GM19397 (cell line): ENCODE measurements at regions not wholly inside any gene's neighbourhood (a gene's known extent, or its start where the extent isn't known, plus 50 kb on each side); places are given as distances from the start of the nearest gene placed in this dataset.

Experiments
- ATAC-seq: cut with Tn5 transposase; IDR thresholded peaks from one replicate; pipeline ENCODE4 v1.9.1; 2021; ENCODE audit warnings: mild to moderate bottlenecking, moderate library complexity; ENCODE audit not compliant: unreplicated experiment

DNA sequence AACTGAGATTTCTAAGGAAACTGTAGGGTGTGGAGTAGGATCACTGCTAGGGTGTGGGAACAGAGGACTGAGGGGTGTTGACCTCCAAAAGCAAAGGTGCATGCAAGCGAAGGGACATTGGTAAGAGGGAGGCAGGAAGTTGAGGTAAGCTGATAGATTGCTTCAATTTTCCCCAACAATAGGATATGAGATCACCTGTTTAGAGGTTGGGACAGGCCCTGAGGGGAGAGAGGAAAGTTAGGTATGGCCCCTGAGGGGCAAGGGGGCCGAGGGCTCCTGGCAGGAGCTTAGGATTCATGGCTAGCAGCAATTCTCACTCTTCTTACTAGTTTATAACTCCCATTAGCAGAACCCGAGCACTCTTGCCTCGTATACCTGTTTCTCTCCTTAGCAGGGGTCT is 106.8 kb upstream of the RPS6KA2 start:
- no peak for ATAC-seq

DNA sequence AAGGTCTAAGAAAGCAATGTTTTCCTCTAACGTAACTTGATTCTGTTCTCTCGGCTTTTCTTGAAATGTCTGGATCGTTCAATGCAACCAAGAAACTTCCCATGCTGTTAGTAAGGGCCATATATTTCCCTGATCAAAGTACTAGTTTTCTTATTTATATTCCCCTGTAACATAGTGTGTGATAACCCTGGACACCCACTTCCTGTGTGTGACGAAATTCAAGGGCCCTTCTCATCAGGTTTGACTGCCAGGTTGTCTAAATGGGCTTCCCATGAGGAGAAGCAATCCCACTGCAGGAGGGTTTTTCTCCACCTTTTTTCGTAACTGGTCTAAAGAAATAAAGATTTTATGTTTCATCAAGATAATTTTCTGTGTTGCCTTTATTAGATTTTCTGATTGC is 102.6 kb upstream of the RPS6KA2 start:
- ATAC-seq = no peak

DNA sequence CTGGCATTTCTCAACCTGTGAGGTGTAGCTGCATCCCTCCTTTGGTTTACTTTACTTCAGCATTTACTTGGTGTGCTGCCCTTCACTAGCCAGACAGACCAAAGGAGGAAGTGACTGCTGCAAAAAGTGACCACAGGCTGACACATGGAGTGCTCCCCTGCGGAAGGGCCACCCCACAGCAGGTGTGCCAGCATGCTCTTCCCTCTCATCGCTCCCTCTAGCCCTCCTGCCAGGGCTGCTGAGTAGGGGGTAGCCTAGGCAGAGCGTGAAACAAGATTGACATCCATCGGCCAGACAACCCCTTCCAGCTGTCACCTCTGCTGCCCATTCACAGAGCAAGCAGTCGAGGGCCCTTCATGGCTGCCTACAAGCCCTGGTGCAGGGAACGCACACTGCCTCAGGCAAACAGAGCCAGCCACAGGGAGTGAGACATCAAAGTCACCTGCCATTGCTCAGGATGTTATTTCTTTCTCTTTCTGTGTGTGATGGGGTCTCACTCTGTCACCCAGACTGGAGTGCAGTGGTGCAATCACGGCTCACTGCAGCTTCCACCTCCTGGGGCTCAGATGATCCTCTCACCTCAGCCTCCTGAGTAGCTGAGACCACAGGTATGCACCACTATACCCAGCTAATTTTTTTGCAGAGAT is 102.0 kb upstream of the RPS6KA2 start:
- ATAC-seq = no peak

- no peak for ATAC-seq
Measured at GRCh38 chr6:166726201-166726600, 99.2 kb upstream of the RPS6KA2 start.

DNA sequence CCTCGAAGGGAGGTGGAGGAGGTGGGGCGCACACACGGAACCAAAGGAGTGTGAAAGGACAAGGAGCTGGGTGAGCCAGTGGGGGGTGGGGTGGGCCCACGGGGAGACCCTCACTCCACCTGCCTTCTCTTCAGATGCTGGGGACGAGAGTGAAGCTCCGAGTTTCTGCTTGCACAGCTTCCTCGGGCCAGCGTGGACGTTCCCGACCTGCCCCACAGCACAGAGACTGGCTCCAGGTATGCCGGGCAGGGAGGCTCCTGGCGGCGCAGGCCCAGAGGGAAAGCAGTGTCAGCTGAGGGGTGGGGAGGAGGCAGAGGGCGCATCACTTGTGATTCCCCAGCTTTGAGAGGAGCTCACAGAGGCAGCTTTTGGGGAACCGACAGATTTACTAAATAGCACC is 98.5 kb upstream of the RPS6KA2 start:
- no peak for ATAC-seq

- ATAC-seq = no peak
Measured at GRCh38 chr6:166724576-166724975, 97.5 kb upstream of the RPS6KA2 start.

GRCh38 chr6:166722785-166723184 is 95.7 kb upstream of the RPS6KA2 start:
- no peak for ATAC-seq

DNA sequence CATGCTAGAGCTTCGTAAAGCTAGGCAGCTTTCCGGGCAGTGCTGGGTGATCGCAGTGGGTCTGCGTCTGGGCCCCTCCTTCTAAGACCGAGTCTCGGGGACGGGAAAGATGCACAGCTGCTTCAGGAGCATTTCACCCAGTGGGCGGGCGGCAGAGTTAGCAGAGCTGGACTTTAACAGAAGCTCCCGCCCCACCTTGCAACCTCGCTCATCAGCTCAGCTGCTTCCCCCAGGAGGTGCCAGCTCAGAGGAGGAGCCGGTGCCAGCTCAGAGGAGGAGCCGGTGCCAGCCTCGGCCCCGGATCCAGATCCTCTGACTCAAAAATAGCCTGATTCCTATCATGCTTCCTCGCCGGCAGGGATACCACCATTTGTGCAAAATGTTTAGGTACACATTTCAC is 94.5 kb upstream of the RPS6KA2 start:
- no peak for ATAC-seq

DNA sequence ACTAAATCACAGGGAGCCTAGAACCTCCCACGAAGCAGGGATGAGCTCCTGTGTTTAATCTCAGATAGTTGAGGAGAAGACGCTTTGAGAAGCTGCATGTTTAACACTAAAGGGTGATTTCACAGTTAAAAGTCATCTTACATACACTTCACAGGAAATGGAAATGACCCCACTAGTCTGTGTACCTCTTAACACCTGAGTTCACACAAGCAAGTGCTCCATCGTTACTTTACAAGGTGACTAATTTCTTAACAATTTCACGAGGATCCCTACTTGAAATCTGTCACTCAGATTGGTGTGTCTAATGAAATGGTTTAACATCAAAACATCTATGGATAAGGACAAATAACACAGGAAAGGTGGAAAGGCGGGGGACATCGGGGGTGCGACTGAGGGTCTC is 93.8 kb upstream of the RPS6KA2 start:
- no peak for ATAC-seq

- no peak for ATAC-seq
Measured at GRCh38 chr6:166719019-166719418, 92.0 kb upstream of the RPS6KA2 start.

DNA sequence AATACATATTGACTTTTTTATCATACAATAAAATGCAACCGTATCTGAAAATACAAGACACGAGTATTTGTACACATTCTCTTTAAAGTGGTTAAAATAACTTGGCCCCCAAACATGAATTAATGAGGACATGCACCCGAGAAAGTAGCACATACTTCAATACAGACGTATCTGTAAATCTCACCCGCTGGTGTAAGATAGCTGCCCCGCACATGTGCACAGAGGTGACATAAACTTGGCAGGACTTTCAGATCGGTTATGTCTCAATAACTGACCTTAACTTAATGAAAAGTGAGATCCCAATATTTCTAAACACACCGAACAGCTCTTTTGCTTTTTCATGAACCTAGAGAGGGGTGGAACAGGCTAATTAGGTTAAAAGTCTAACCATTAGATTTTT is 91.5 kb upstream of the RPS6KA2 start:
- no peak for ATAC-seq

DNA sequence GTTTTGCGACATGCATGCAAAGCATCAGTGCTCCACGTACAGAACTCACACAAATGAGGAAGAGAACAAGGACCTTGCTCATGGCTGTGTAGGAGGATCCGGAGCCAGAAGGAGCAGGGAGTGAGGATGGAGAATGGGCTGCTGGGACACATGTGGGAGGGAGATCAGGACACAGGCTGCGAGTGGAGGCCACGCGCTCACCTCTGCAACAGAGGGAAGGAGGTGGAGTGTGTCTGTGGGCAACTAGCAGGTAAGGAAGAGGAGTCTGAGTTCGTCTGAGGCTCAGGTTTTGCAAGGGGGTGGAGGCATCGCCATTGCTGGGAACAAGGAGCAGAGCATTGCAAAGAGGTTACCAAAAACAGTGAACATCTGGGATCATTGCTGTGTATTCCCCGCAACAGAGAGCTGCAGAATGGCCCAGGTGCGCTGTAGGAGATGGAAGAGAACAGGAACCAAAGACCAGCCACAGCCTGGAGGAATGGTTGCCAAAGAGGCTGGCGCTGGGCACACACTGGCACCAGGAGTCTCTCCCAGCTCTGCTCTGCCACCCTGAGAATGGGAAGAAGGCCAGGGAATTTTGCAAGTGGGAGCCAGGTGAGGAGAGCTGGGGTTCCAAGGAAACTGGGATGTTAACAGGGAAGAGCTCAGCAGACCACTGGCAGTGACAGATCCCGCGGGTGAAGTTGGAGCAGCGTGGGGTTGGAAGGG is 90.0 kb upstream of the RPS6KA2 start:
- ATAC-seq = no peak

GRCh38 chr6:166715992-166716391 is 88.9 kb upstream of the RPS6KA2 start:
- no peak for ATAC-seq

DNA sequence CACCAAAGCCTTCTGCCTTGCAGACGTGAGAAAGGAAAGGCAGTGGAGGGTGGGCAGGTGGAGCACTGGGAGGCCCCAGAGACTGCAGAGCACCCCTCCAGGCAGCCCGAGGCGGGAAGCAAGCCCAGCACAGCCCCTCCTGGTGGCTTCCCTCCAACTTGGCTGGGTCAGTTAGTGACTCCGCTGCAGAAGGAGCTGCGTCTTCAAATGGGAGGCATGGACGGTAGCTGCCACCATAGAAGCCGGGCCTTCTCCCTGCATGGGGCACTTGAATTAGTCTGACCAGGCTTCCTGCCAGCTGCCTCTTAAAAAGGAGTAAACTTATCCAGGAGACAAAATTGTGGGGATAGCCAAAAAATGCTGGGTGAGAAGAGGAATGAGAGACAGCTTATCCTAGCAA is 88.0 kb upstream of the RPS6KA2 start:
- ATAC-seq = no peak

DNA sequence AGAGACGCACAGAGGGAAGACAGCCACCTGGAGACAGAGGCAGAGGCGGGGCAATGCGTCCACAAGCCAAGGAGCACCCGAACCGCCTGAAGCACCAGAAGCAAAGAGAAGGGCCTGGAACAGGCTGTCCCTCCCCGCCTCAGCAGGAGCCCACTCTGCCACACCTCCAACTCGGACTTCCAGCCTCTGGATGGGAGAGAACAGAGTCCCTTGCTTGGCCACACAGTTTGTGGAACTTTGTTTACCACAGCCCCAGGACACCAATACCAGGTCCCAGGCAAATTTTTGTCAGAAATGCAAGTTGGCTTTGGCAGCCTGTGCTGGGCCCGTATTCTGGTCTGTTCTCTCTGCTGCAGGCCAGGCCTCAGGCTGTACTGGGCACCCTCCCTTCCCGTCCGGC is 87.5 kb upstream of the RPS6KA2 start:
- ATAC-seq = no peak

DNA sequence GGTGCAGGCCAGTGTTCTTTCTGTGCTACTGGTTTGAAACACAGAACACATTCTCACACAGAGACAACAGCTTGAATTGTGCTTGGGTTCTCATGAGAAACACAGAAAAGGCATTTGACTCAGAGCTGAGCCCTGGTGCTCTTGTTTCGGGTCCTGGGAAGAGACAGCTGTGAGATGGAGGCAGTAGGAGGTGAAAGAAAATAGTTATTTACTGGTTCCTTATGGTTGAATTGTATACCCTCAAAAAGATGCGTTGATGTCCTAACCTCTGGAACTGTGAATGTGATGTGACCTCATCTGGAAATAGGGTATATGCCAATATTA is 87.1 kb upstream of the RPS6KA2 start:
- ATAC-seq = no peak

DNA sequence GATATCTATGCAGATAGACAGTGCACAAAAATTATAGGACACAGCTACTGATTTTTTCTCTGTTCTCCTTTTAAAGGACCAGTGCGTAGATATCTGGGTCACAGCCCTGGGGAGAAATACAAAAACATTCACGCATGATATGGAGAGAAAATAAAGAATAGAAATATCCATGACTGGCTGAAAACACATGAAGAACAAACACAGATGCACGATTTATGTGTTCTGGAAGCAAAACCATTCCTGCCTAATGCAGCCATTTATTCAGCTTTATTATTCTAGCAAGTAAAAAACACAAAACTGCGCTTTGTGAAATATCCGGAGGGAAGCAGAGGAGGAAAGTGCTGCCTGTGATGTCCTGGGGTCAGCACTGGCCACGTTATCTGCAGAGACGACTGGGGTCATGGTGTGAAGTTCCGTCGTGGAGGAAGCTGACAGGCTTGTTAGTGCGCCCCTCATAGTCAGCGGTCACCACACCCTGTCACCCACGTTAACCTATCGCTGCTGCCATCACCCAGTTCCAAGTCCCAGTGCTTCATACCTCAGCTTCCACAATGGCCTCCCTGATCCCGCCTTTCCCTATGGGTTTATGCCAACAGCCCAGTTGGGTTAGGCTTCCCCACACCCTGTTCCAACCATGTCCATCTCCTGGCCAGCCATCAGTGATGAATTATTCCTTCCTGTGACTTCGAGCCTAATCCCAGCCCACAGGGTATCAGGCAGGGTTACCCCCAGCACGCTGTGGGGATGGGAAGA is 86.6 kb upstream of the RPS6KA2 start:
- no peak for ATAC-seq

DNA sequence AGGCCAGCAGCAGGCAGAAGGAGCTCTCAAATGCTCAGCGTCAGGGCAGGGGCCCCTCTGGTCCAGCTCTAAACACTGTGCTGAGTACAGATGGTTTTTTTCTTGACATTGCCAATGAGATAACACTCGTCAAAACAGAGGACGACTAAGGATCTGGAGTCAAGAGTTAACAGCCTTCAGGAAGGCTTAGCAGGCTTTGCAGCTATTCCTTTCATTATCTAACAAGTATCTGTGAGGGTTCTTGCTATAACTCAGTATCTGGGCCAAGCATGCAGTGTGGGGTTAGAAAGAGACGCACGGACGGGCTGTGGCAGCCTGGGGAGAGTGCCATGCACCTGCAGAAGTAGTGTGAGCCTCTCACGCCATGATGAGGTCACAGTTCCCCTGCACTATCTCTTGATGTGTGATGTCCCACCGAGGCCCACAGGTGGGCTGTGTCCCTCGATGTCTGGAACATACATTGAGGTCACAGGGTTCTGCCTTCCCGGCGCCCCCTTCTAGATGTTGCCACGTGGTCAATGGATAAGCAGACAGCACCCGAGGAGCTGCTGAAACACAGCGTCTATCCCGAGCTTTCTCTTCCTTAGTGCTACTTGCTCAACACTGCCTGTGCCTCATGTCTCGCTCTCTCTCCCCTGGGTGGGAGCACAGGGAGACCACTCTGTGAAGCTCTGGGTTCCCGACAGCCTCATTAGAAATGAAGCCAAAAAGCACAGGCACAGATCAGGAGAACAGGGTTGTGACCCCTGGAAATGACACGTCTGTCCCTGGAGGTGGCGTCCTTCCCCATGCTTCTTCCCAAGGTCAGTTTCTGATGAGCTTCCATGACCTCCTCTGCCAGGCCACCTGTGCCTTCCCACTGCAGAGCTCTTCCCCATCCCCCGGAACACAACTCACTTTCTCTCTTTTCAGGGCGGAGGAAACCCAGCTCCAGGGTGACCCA is 85.5 kb upstream of the RPS6KA2 start:
- no peak for ATAC-seq

GRCh38 chr6:166710084-166710483 is 83.0 kb upstream of the RPS6KA2 start:
- ATAC-seq = no peak

DNA sequence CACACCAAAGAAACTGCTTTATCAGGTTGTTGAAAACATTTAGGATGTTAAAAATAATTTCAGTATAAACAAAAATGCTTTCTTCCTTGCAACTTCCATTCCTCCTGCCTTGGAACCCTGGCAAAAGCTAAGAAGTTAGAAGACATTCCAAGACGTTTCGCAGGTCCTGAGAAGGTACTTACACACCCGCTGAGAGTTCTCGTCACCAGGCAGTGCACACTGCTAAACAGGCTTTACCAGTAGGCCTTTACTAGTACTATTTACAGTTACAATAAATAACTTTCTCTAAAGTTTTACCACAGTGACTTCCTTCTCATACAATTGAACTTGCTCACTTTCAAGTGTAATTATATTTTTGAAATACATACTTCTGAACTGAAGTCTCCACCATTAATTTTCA is 81.4 kb upstream of the RPS6KA2 start:
- ATAC-seq = no peak

DNA sequence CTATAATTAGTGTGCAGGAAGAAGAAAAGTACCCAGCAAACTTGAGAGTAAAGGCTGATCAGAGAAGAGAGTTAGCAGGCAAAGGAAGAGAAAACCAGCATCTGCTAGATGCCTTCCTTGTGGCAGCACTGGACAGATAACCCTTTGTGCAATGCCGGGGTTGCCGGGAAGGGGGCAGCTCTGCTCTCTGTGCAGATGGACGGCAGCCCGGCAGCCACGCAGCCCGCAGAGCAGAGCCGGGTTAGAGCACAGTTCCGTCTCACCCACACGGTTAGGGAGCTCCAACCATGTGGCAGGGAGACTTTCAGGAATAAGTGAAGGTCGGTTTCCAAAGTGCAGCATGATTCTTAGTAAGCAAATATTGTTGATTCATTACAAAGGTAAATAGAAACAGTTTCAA is 80.0 kb upstream of the RPS6KA2 start:
- ATAC-seq = no peak
